A549 (cell line): ENCODE measurements at regions not wholly inside any gene's neighbourhood (a gene's known extent, or its start where the extent isn't known, plus 50 kb on each side); places are given as distances from the start of the nearest gene placed in this dataset.

Experiments
- ATAC-seq, 2 experiments: fragments of 200-7000 bp in 1 of 2; fragments of >200 bp in 1 of 2; cut with Nextera tagmentation in 1 of 2; cut with Tn5 transposase in 1 of 2; 3 replicates each; pipeline versions ENCODE4 v1.8.0 to v1.9.1; 2018 to 2020; ENCODE audit warnings: mild to moderate bottlenecking in 1 of 2, moderate library complexity in 1 of 2
- CTCF ChIA-PET: fragments of 300-600 bp; sonication (Branson Sonifier 250); formaldehyde crosslinking; extraction: SDS; loops from one replicate; lab custom pipeline; 2021; ENCODE audit warnings: antibody characterized with exemption, inconsistent platforms; lab: Yijun Ruan, JAX
- POLR2A ChIA-PET: fragments of 350-600 bp; formaldehyde crosslinking; extraction: SDS; loops from one replicate; lab custom pipeline; 2021; ENCODE audit warnings: antibody characterized with exemption, inconsistent platforms; lab: Yijun Ruan, JAX
- DNase-seq, 2 experiments: peaks; one replicate each; pipeline versions ENCODE4 v3.0.0 to v3.0.0-alpha.2; 2011 to 2016; ENCODE audit warnings: low read depth in 1 of 2, low spot score in 1 of 2
- FAIRE-seq: peaks from 2 replicates; lab custom pipeline; 2011; peaks lifted over from hg19 to GRCh38; lab: Jason Lieb, UNC
- H3K27ac ChIP-seq, 2 experiments: fragments of >200 bp; sonication (Bioruptor Twin); formaldehyde crosslinking; 3 replicates each; pipeline ENCODE4 v1.5.1; 2016 to 2017
- H3K4me1 ChIP-seq: fragments of >200 bp; sonication (Bioruptor Twin); formaldehyde crosslinking; 3 replicates; pipeline ENCODE4 v1.6.1; 2016
- H3K4me2 ChIP-seq: fragments of >200 bp; sonication (Bioruptor Twin); formaldehyde crosslinking; 3 replicates; pipeline ENCODE4 v1.6.1; 2016
- H3K4me3 ChIP-seq: fragments of >200 bp; sonication (Bioruptor Twin); formaldehyde crosslinking; 3 replicates; pipeline ENCODE4 v1.5.1; 2016
- H3K9me3 ChIP-seq: fragments of >200 bp; sonication (Bioruptor Twin); formaldehyde crosslinking; 3 replicates; pipeline ENCODE4 v1.6.1; 2016
- CBX2 ChIP-seq: fragments of 200-600 bp; sonication (generic); IDR thresholded peaks from 2 replicates; pipeline ENCODE4 v1.6.1; 2016; ENCODE audit warnings: low read depth, mild to moderate bottlenecking, borderline replicate concordance
- CBX8 ChIP-seq: fragments of 200-600 bp; sonication (generic); IDR thresholded peaks from 2 replicates; pipeline ENCODE4 v1.6.1; 2016
- CEBPB ChIP-seq, 2 experiments: fragments of >200 bp in 1 of 2; sonication (Bioruptor Twin) in 1 of 2; formaldehyde crosslinking in 1 of 2; IDR thresholded peaks; 2 replicates each; pipeline ENCODE4 v1.6.1; 2012 to 2016
- CHD2 ChIP-seq: fragments of 150-350 bp; IDR thresholded peaks from 2 replicates; pipeline ENCODE4 v1.6.1; 2014; ENCODE audit warnings: low read length; ENCODE audit not compliant: partially characterized antibody
- EHF ChIP-seq: fragments of 250-450 bp; sonication (Bioruptor Pico); IDR thresholded peaks from 2 replicates; pipeline ENCODE4 v1.5.0; 2020; ENCODE audit warnings: mild to moderate bottlenecking
- ELK1 ChIP-seq: fragments of 150-350 bp; IDR thresholded peaks from 2 replicates; pipeline ENCODE4 v1.6.1; 2014; ENCODE audit warnings: low read depth, mild to moderate bottlenecking, low read length
- ESRRA ChIP-seq: fragments of 150-350 bp; IDR thresholded peaks from 2 replicates; pipeline ENCODE4 v1.6.1; 2014; ENCODE audit warnings: mild to moderate bottlenecking, low read length, borderline replicate concordance
- FOSB ChIP-seq: fragments of 250-450 bp; sonication (Bioruptor Pico); IDR thresholded peaks from 2 replicates; pipeline ENCODE4 v1.5.0; 2020; ENCODE audit warnings: mild to moderate bottlenecking, moderate library complexity
- FOSL2 ChIP-seq, 2 experiments: fragments of 450-650 bp in 1 of 2; fragments of >200 bp in 1 of 2; sonication (Bioruptor Twin) in 1 of 2; formaldehyde crosslinking; IDR thresholded peaks; 2 replicates each; pipeline versions ENCODE4 v1.5.0 to v1.6.1; 2016 to 2020; ENCODE audit warnings: mild to moderate bottlenecking in 1 of 2, moderate library complexity in 1 of 2
- HES2 ChIP-seq: fragments of >200 bp; sonication (Bioruptor Twin); formaldehyde crosslinking; IDR thresholded peaks from 2 replicates; pipeline ENCODE4 v1.6.1; 2016
- HMGXB4 ChIP-seq: fragments of 250-450 bp; sonication (Bioruptor Pico); IDR thresholded peaks from 2 replicates; pipeline ENCODE4 v1.5.0; 2021; ENCODE audit warnings: mild to moderate bottlenecking, moderate library complexity, borderline replicate concordance
- HOXB5 ChIP-seq: fragments of 250-450 bp; sonication (Bioruptor Pico); IDR thresholded peaks from 2 replicates; pipeline ENCODE4 v1.5.0; 2020; ENCODE audit warnings: mild to moderate bottlenecking, moderate library complexity
- MAFK ChIP-seq: fragments of 450-650 bp; IDR thresholded peaks from 2 replicates; pipeline ENCODE4 v1.6.1; 2014; ENCODE audit not compliant: partially characterized antibody
- MAZ ChIP-seq: fragments of 150-350 bp; IDR thresholded peaks from 2 replicates; pipeline ENCODE4 v1.6.1; 2014; ENCODE audit warnings: antibody characterized with exemption, low read depth, low read length, borderline replicate concordance
- NPAS2 ChIP-seq: fragments of 250-450 bp; sonication (Bioruptor Pico); IDR thresholded peaks from 2 replicates; pipeline ENCODE4 v1.8.0; 2022; ENCODE audit warnings: mild to moderate bottlenecking, moderate library complexity, borderline replicate concordance
- NR3C1 ChIP-seq: fragments of >200 bp; sonication (Bioruptor Twin); formaldehyde crosslinking; IDR thresholded peaks from 3 replicates; pipeline ENCODE4 v1.6.1; 2017
- PHF8 ChIP-seq: fragments of 200-600 bp; sonication (generic); IDR thresholded peaks from 2 replicates; pipeline ENCODE4 v1.6.1; 2016; ENCODE audit warnings: low read depth, mild to moderate bottlenecking, antibody characterized with exemption, moderate library complexity, borderline replicate concordance
- REST ChIP-seq: fragments of 200-600 bp; sonication (generic); IDR thresholded peaks from 2 replicates; pipeline ENCODE4 v1.6.1; 2016; ENCODE audit warnings: antibody characterized with exemption, mild to moderate bottlenecking, moderate library complexity
- RNF2 ChIP-seq: fragments of 200-600 bp; sonication (generic); IDR thresholded peaks from 2 replicates; pipeline ENCODE4 v1.6.1; 2016; ENCODE audit warnings: low read depth, mild to moderate bottlenecking, antibody characterized with exemption, moderate library complexity, borderline replicate concordance
- SMC3 ChIP-seq: fragments of >200 bp; sonication (Bioruptor Twin); formaldehyde crosslinking; IDR thresholded peaks from 3 replicates; pipeline ENCODE4 v1.6.1; 2018; ENCODE audit warnings: inconsistent platforms
- ZFP36 ChIP-seq: fragments of 450-650 bp; IDR thresholded peaks from 2 replicates; pipeline ENCODE4 v1.6.1; 2014; ENCODE audit warnings: borderline replicate concordance; ENCODE audit not compliant: partially characterized antibody
- ZNF302 ChIP-seq: fragments of 250-450 bp; sonication (Bioruptor Pico); IDR thresholded peaks from 2 replicates; pipeline ENCODE4 v1.9.0; 2021; ENCODE audit warnings: inconsistent platforms, mild to moderate bottlenecking, moderate library complexity
- WGBS: methylation state at CpG from one replicate; pipeline ENCODE4 v1.1.6; 2017; ENCODE audit errors: missing lambda C conversion rate; 5-methylcytosine and 5-hydroxymethylcytosine counted together

GRCh38 chr2:240338274-240338673 is 97.2 kb upstream of the GPC1 start:
- WGBS, result 5% methylated on average over 2 of the region's 2 CpGs
- DNase-seq, result no peak
- Histone ChIP-seq H3K4me2 (no peak overlapping the region), H3K27ac (no peak overlapping the region), H3K9me3 (0 out of 3 replicates have a peak, but pooled peaks cover 5% of the 10 kb centered on the region), H3K4me1 (no peaks in the 10 kb centered on the region), H3K4me3 (no peak overlapping the region)
- ATAC-seq, result no peak
- CTCF ChIA-PET, result interaction anchor here (1.5 kb wide), 1 partner anchor 13 kb away, joined by 4 read pairs; no protein-coding TSS in a partner anchor
- TF ChIP-seq REST (no peak), ESRRA (no peak), FOSL2 (IDR thresholded peaks at IDR 0.05) (no peak), FOSL2 (CRISPR knock-in tag; IDR thresholded peaks at IDR 0.05) (no peak), MAFK (no peak), NR3C1 (no peak), HES2 (no peak), CHD2 (no peak), HOXB5 (CRISPR knock-in tag) (no peak), MAZ (no peak), PHF8 (no peak), CBX8 (no peak), CEBPB (IDR thresholded peaks at IDR 0.05) (no peak), RNF2 (no peak), ELK1 (no peak), CBX2 (no peak), ZFP36 (no peak)
- POLR2A ChIA-PET, result no interaction called here
- no peak for FAIRE-seq

- DNase-seq (no peak), ATAC-seq (no peak)
- no peaks in the 10 kb centered on the region for H3K4me1 ChIP-seq
- 56% methylated on average over 13 of the region's 24 CpGs for WGBS
- peaks cover 12% of the 10 kb centered on the region for H3K9me3 ChIP-seq
- ChIA-PET POLR2A (no interaction called here), CTCF (no interaction called here)
- no peak overlapping the region for H3K27ac ChIP-seq
- no peak overlapping the region for H3K4me2 ChIP-seq
- TF ChIP-seq HES2 (no peak), HMGXB4 (CRISPR knock-in tag) (no peak), ZNF302 (no peak), FOSB (CRISPR knock-in tag) (no peak), MAFK (no peak), SMC3 (no peak), EHF (CRISPR knock-in tag) (no peak), CBX2 (no peak), NPAS2 (CRISPR knock-in tag) (no peak)
- TF ChIP-seq, all 56 proteins: peak for 0
- no peak for FAIRE-seq
- no peak overlapping the region for H3K4me3 ChIP-seq
These were observed 95.8 kb upstream of the GPC1 start for GRCh38 chr2:240339411-240340360.
